Gastroesophageal sphincter (tissue), 3 donors: ENCODE measurements at regions not wholly inside any gene's neighbourhood (a gene's known extent, or its start where the extent isn't known, plus 50 kb on each side); places are given as distances from the start of the nearest gene placed in this dataset.

Source experiments
- CTCF ChIP-seq, 4 experiments: fragments of 200-600 bp in 2 of 4; fragments of 450-650 bp in 2 of 4; sonication (generic) in 1 of 4; IDR thresholded peaks; one replicate each; pipeline ENCODE4 v1.5.1; 2017 to 2019; ENCODE audit warnings: antibody characterized with exemption in 4 of 4, mild to moderate bottlenecking in 2 of 4, moderate library complexity in 2 of 4
- POLR2A ChIP-seq, 2 donors: fragments of 450-650 bp; IDR thresholded peaks; one replicate each; pipeline ENCODE4 v1.6.1; 2017; ENCODE audit warnings: antibody characterized with exemption in 2 of 2, mild to moderate bottlenecking in 2 of 2, moderate library complexity in 1 of 2
- POLR2AphosphoS5 ChIP-seq: sonication (generic); formaldehyde crosslinking; IDR thresholded peaks from one replicate; pipeline ENCODE4 v1.6.1; 2017; ENCODE audit warnings: antibody characterized with exemption

GRCh38 chr14:62027958-62028357, 265.7 kb downstream of the SNAPC1 start:
- TF ChIP-seq CTCF (IDR thresholded peaks at IDR 0.05): no peak
- TF ChIP-seq POLR2AphosphoS5: no peak
- TF ChIP-seq POLR2A (IDR thresholded peaks at IDR 0.05): no peak
